DLD1 (cell line): ENCODE measurements at regions not wholly inside any gene's neighbourhood (a gene's known extent, or its start where the extent isn't known, plus 50 kb on each side); places are given as distances from the start of the nearest gene placed in this dataset.

Experiments used
- in situ Hi-C: cut with HindIII; loops from 2 replicates; pipeline ENCODE4 v1.10.0; 2017; ENCODE audit warnings: low sequenced_read_pairs

GRCh38 chr1:88079036-88079435, 605.0 kb upstream of the PKN2 start:
- in situ Hi-C loops: no loop called here

- in situ Hi-C loops: no loop called here
Observed at GRCh38 chr1:88080875-88081274, 603.2 kb upstream of the PKN2 start.

GRCh38 chr1:88088481-88088880, 595.6 kb upstream of the PKN2 start:
- in situ Hi-C loops: no loop called here

- in situ Hi-C loops: no loop called here
Observed at GRCh38 chr1:88089961-88090360, 594.1 kb upstream of the PKN2 start.

GRCh38 chr1:88098881-88099280, 585.2 kb upstream of the PKN2 start:
- in situ Hi-C loops: no loop called here

GRCh38 chr1:88101041-88101440, 583.0 kb upstream of the PKN2 start:
- in situ Hi-C loops: no loop called here

GRCh38 chr1:88104236-88104635, 579.8 kb upstream of the PKN2 start:
- in situ Hi-C loops: no loop called here

GRCh38 chr1:88104886-88105285, 579.2 kb upstream of the PKN2 start:
- in situ Hi-C loops: no loop called here

GRCh38 chr1:88111816-88112215, 572.3 kb upstream of the PKN2 start:
- in situ Hi-C loops: no loop called here

- in situ Hi-C loops: no loop called here
Observed at GRCh38 chr1:88117597-88117996, 566.5 kb upstream of the PKN2 start.

GRCh38 chr1:88118176-88118845, 565.8 kb upstream of the PKN2 start:
- in situ Hi-C loops: no loop called here

- in situ Hi-C loops: no loop called here
Observed at GRCh38 chr1:88124614-88125013, 559.5 kb upstream of the PKN2 start.

- in situ Hi-C loops: no loop called here
Observed at GRCh38 chr1:88126467-88126866, 557.6 kb upstream of the PKN2 start.

GRCh38 chr1:88133991-88134390, 550.1 kb upstream of the PKN2 start:
- in situ Hi-C loops: no loop called here

GRCh38 chr1:88134983-88135921, 548.8 kb upstream of the PKN2 start:
- in situ Hi-C loops: no loop called here

GRCh38 chr1:88139633-88140032, 544.4 kb upstream of the PKN2 start:
- in situ Hi-C loops: no loop called here

- in situ Hi-C loops: no loop called here
Observed at GRCh38 chr1:88140325-88140724, 543.7 kb upstream of the PKN2 start.

GRCh38 chr1:88141499-88142074, 542.5 kb upstream of the PKN2 start:
- in situ Hi-C loops: no loop called here

GRCh38 chr1:88145752-88146151, 538.3 kb upstream of the PKN2 start:
- in situ Hi-C loops: no loop called here

GRCh38 chr1:88149686-88150085, 534.4 kb upstream of the PKN2 start:
- in situ Hi-C loops: no loop called here

- in situ Hi-C loops: no loop called here
Observed at GRCh38 chr1:88150330-88150729, 533.7 kb upstream of the PKN2 start.

- in situ Hi-C loops: no loop called here
Observed at GRCh38 chr1:88163187-88163586, 520.9 kb upstream of the PKN2 start.
